COLO668 (cell line): ENCODE measurements at regions not wholly inside any gene's neighbourhood (a gene's known extent, or its start where the extent isn't known, plus 50 kb on each side); places are given as distances from the start of the nearest gene placed in this dataset.

Source experiments
- DNase-seq: peaks from one replicate; lab custom pipeline; 2025; ENCODE audit not compliant: unreplicated experiment; lab: John Stamatoyannopoulos, UW

DNA sequence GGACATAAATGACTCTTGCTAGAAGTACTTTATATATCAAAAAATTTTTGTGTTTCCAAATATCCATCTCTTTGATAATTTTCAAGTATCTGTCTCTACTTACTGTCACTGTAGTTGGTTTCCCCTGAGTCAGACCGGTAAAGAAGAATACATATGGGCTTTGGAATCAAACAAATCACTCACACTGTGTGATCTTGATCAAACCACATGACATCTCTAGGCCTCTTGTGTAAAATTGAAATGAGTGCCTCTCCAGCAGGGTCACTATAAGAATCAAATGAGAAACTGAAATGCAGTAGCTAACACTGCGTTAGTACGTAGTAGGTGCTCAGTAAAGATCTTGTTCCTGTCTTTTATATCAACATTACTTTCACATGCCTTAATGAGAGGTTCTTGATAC, 314.6 kb upstream of the STT3B start:
- no peak for DNase-seq

DNA sequence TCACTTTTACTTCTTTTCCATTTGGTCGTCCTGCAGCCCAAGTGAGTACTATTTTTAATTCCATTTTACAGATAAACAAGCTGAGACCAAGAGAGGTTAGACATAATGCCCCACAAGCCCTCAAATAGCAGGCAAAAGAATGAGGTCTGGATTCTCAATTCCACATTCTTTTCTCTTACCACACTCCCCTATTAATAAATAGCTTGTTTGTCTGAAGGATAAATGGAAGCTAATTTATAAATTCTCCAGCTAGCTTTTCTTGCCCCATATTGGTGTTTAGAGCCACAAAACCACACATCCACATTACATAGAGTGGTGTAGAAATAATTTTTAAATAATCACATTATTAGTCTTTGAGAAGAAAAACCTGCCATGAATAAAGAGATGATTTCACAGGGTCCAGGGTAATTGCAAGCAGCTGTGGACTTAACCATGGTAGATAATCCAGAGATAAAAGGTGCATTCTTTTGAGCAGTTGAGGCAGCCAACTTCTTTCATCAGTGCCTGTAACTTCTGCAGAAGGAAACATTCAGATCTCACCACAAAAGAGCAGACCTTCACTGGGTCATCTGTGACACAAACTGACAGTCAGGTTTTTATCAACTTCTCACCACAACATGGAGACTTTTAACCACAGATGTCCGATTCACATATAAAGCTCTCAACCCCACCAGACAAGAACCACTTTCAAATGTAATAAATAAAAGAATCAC, 313.4 kb upstream of the STT3B start:
- no peak for DNase-seq

DNA sequence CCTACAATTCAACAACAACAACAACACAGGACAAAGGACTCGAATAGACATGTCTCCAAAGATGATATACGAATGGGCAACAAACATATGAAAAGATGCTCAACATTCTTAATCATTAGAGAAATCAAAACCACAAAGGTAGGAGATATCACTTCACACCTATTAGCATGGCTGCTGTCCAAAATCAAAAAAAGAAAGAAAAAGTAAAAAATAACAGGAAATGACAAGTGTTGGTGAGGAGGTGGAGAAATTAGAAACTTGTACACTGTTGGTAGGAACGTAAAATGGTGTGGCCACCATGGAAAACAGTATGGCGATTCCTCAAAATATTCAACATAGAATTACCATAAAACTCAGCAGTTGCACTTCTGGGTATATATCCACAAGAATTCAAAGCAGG, 312.3 kb upstream of the STT3B start:
- DNase-seq, result no peak

DNA sequence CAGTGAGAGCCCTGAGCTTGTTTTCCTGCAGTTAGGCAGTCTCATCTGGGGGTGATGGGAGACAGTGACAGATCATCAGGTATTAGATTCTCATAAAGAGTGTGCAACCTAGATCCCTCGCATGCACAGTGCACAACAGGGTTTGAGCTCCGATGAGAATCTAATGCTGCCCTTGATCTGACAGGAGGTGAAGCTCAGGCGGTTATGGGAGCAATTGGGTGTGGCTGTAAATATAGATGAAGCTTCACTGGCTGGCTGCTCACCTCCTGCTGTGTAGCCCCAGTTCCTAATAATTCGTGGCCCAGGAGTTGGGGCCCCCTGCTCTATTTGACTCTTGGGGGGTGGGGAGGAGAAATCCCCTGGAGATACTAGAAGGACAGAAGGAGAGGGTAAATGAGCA, 309.4 kb upstream of the STT3B start:
- no peak for DNase-seq

DNA sequence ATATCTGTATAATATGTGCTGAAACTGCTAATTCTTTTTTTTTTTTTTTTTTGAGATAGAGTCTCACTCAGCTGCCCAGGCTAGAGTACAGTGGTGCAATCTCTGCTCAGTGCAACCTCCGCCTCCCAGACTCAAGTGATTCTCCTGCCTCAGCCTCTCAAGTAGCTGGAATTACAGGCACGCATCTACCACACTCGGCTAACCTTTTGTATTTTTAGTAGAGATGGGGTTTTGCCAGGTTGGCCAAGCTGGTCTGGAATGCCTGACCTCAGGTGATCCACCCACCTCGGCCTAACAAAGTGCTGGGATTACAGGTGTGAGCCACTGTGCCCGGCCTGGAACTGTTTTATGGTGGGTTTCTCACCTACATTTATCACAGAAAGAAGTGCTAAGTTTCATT, 307.8 kb upstream of the STT3B start:
- no peak for DNase-seq

DNA sequence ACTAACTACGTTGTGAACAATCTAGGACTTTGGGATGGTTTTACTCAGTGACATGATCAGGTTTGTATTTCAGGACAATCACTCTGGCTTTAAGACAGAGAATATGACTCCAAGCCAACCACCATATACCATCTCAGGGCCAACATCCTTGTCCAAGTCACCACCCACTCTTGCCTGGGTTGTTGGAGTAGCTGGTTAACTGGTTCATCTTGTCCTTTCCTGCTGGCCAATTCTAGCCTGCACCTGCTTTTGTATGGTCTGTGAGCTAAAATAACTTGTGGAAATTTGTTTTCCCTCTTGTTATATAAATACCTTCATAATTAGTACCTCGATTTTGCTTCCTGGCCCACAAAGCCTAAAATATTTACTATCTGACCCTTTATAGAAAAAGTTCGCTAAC, 306.8 kb upstream of the STT3B start:
- DNase-seq, result no peak

DNA sequence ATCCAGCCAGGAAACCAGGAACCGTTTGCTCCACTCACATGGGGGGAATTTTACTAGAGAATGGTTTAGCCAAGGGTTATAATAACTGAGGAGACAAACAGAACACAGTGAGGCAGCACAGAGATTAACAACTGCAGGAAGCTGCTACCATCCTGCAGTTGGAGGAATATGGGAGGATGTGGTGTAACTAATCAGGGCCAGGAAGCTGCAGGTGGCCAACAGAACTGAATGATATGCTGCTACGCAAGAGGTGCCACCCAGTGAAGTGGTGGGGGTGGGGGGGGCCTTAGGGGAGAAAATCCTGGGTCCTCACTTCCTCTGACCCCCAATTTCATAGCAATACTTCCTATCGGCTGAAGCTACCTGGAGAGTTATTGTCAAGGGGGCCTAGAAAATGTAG, 306.4 kb upstream of the STT3B start:
- DNase-seq, result no peak

DNA sequence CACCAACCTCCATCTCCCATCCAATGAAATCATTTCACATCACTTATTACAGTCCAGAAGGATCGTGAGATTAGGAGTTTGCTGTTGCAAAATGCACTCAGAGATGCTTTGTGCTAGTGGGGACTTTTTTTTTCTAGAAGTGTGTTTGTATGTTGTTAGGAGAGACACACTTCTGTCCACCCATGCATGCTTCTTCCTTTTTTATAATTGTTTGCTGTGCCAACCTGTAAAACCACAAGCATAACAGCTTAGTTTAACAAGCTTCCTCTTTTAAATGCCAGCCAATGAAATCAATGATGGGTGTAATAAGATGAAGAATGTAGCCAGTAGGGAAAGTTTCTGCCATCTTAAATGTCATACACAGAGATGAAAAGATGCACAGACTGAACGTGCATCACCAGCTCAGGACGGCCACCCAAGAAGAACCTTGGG, 305.6 kb upstream of the STT3B start:
- peak; percentile 3 for DNase-seq

DNA sequence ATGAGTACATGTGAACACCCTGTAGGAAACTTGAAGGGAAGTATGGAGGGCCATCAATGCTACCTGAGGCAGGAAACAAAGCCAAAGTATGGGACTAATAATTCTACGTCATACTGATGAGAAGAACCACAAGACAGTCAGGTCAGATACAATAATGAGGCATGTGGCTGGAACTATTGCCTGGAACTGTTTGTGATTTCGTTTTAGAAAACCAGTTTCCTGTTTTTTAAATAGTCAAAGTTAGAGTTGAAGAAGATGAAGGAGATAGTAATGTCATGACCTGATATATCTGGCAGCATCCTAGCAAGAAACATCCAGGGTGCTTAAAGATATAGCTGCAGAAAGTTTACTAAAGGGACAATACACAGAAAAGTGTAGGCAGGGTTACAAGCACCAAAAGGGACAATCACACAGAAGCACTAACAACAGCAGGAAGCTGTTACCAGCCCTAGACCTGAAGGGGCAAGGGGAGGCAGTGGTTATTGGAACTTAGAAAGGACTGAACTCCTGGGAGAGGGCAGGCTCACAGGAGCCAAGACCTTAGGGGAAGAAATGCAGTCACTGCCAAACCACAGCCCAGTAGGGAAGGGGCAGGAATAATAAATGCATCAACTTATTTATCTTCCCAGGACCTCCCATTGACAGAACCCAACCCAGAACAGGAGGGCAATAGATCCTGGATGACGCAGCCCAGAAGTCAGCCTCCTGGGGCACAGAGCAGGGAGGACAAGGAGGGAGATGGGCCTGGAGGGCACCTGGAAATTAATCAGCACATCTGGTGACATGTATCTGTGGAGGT, 302.1 kb upstream of the STT3B start:
- DNase-seq, result no peak

DNA sequence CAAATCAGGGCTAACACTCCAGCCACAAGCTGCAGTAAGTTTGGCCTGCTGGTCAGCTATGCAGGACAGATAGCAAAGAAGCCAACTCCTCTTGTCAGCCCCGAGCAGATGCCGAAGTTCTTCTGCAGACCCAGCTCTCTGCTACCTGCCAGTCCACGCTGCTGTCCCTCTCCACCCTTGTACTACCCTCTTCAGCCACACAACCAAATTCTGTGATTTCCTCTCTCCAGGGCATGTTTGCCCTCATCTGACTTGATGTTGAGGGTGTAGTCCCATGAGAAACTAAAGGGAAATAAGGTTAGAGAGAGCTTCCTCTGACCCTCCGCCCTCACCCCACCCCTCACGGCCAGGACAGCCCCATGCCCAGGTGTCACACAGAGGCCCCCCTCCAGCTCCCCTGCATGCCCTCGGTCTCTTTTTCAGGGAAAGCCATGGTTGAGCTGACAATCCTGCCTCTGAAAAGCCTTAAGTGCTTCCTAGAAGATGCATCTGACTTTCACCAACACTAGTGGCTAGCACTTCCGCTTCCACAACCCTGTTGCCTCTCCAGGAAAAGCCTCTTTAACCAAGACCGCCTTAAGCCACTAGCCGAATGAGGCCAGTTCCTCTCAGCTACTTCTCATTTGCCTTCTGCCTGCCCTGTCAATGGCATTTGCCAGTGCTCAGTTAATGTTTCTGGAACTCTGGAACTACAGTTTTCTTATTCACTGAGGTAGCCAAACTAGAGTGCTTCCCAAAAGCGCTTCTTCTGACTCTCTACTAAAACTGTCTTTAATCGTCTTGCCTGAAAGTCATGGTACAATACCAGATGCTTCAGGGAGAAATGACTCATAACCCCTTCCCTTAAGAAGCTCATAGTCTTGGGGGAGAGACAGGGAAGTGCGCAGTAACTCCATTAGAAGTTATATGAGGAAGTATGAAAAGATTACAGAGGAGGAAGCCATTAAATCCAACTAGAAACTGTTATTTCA, 300.4 kb upstream of the STT3B start:
- no peak for DNase-seq

DNA sequence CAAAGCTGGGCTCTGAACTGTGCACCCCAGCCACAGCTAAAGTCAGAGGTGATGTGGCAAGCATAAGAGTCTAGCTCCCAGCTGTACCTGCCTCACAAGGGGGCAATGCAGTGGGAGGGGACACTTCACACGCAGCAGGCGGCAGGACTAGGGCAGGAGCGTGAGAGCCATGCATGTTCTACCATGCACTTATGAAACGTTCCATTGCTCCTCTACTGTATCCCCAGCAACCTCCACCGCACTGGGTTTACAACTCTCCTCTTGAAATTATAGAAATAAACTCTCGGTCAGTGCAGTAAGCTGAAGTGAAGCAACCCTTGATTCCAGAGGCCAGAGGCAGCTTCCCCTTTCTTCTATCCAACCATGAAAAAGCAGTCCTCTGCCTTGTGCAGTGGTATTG, 298.6 kb upstream of the STT3B start:
- no peak for DNase-seq

DNA sequence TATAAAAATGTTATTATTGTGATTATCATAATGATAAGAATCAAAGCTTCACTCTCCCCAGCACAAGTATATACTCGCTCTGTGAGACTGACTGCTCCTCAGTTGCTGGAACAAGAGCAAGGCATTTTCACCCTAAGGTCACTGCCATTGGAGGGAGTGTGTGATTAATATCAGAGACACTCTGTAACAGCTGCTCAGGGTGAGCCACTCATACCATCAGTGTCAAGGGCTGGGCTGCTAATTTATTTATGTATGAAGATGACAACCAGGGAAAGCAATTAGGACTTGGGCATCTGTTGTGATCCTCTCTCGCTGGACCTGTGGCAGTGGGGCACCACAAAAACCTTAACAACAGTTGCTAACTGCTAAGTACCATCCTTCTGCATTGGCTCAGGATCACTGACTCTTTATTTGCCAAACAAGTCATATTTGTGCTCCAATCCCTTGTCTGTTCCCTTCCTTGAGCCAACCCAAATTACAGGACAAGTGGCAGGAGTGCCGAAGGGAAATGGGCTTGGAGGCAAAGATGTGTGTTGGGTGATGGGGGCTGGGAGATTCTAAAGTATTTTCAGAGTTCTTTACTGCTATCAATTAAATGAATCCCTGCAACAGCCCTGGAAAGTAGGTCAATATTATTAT, 297.5 kb upstream of the STT3B start:
- DNase-seq, result peak; percentile 11

DNA sequence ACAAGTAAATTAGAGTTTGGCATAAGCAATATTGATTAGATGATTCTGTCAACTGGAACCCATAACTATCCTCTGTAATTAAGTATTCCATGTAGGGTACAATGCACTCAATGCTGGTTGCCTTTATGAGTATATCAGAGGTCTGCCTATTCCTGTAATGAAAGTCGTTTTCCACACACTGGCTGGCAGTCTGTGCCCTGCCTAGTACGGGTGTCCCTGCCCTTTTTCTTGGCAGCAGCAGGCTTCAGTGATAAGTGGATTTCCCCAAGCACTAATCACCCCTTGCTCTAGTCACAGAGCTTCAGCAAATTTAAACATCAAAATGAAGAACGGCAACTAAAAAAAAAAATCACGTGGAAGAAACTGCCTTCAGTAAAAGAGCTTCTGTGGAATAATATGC, 294.8 kb upstream of the STT3B start:
- DNase-seq, result no peak

DNA sequence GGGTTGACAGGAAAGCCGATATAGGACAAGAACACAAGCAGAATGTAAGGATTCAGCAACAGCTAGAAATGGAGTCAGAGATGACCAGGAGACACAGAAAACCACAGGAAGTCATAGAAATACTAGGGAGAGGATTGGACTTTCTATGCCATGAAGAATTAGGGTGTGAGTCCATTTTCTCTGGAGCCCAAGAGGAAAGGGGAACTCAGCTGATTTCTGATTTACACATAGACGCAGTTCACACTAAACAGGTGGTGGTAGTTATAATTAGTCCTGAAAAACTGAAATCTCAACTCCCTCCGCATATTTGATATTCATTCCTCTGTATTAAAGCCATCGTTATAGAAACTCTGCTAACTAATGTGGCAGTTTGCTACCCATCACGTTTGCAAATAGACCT, 292.7 kb upstream of the STT3B start:
- DNase-seq, result no peak

DNA sequence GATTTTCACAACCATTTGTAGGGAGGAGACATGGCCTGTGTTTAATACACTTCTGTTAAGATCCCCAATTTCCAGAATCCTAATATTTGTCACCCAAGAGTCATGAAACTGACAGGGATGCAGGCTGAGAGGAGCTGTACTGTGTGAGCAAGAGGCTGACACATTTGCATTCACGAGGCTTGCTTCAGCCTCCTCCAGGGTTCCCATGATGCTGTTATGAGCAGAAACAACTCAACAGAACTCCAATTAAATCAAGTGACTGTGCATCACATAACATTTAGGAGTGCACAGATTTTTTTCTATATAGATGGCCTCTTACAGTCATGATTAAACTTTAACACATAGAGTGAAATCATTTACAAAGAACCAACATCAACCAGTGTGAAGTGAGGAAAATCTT, 292.3 kb upstream of the STT3B start:
- no peak for DNase-seq

DNA sequence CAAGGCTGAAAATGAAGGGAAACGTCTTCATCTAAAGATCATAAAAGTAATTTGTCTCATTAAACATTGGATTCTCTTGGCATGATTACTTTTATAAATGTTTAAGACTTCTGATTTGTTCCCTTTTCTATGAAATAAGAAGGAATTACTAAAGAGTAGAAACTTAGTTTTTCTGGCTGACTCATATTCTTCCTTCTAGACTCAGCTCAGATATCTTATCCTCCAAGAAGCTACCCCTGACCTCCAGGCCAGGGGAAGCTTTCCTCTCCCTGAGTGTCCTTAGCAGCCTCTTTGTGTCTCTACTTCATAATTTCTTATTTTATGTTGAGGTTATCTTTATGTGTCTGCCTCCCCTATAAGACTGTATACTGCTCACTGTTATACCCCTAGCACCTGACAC, 291.9 kb upstream of the STT3B start:
- no peak for DNase-seq

DNA sequence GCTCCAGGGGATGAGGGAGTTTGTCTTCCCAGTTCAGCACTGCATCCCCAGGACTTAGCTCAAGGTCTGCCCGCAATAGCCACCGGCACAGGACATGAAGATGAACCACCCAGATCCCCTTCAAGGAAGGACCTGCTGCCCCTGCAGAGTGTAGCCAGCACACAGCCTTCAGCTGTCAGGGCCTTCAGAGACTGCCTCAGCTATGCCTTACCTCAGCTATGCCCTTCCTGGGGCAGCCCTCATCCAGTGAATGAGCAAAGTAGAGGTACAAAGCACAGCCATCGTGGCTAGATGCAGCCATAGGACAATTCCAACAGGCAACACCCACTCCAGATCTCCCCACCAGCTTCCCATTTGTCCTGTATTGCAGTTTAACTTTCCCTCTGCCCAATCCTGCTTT, 291.2 kb upstream of the STT3B start:
- DNase-seq, result no peak

DNA sequence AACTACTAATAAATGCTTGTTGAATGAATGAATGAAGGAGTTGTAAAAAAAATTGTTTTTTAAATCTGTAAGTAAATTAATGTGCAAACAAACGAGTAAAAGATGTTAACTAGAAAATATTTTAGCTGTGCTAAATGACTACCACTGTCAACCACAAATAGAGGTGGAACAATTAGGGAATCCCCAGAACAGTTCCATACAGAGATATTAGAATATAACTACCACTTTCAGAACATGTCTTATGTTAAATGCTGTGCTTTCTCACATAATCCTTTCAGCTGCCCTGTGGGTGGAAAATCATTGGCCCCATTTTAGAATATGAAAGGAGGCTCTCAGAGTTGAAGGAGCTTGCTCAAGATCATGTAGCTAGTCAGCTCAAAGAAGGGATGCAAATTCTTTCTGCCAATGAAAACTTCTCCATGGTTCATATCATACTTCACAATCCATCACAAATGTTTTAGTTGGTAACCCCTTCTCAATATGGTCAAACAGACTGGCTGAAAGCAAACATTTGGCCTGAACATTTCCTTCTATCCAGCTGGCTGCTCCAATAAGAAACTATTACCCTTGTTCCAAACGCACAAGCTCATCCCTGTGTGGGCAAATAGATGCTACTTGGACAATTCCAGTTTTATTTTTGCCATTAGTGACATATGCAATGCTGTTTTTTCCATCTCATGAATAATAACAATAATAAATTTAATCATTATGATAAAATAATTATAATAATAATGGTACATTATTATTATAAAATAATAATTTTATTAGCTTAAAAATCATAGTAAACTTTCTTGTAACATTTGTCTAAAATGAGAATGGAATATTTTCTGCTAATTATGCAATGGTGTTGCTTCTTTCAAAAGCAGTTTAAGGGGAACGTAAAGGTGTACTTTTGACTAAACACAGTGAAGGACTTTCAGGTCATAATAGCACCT, 290.4 kb upstream of the STT3B start:
- no peak for DNase-seq

DNA sequence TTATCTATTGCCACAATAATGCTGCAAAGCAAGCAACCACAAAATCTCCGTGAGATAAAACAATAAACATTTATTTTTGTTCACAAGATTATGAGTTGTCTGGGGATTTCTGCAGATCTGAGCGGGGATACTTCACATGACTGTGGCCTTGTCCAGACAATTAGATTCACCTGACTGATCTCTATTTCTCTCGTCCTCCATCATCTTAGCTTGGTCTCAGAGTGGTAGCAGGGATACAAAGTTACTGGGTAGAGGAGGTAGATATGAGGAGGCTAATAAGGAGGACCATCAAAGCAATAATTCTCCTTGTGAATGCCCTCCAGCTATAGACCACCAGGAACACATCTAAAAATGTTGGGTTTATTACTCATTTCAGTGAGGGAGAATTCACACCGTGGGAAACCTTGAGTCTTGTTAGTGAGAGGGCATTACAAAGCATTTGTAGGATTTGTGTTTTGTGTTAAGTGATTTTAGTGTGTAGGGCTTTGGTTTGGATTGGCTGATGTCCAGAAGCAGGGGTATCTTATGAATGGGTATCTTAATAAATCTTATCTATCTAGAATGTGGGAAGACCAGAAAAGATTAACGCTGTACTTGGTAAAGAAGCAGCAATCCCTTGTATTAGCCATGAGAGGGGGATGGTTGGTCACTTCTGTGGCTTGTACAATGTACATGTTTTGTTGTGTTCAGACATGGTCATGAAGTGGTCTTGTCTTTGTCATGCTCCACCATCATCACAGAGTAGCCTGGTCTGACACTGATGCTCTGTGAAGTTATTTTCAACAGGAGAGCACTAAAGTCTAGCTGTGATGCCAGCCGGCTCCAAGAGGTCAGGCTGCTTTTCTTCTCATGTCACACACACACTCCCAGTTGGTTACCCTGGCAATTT, 287.6 kb upstream of the STT3B start:
- no peak for DNase-seq
